ENCODE measurements at regions not wholly inside any gene's neighbourhood (a gene's known extent, or its start where the extent isn't known, plus 50 kb on each side); places are given as distances from the start of the nearest gene placed in this dataset.

GRCh38 chr4:59094505-59094904 is 1984.3 kb upstream of the IGFBP7 start:
- Mint-ChIP-seq H3K4me1 (no peaks in the 10 kb centered on the region), H3K4me3 (no peak overlapping the region), H3K36me3 (ENCODE audit: insufficient read depth) (no peaks in the 10 kb centered on the region), H3K9me3 (peaks cover 10% of the 10 kb centered on the region), H3K27me3 (no peaks in the 10 kb centered on the region), H3K27ac (ENCODE audit: low read depth) (no peak overlapping the region)
- no peak for ATAC-seq (replicated peaks; ENCODE audit: extremely low read depth, poor library complexity, severe bottlenecking)
- no peak for DNase-seq (ENCODE audit: low spot score in 2 of 2)

GRCh38 chr4:59102311-59102710 is 1992.1 kb upstream of the IGFBP7 start:
- peaks cover 17% of the 10 kb centered on the region for H3K9me3 Mint-ChIP-seq
- H3K27me3 Mint-ChIP-seq: no peaks in the 10 kb centered on the region
- H3K4me3 Mint-ChIP-seq: no peak overlapping the region
- no peak overlapping the region for H3K27ac Mint-ChIP-seq (ENCODE audit: low read depth)
- DNase-seq (ENCODE audit: low spot score in 2 of 2) (no peak), ATAC-seq (replicated peaks; ENCODE audit: extremely low read depth, poor library complexity, severe bottlenecking) (no peak)
- no peaks in the 10 kb centered on the region for H3K4me1 Mint-ChIP-seq
- H3K36me3 Mint-ChIP-seq (ENCODE audit: insufficient read depth): no peaks in the 10 kb centered on the region

GRCh38 chr4:59120287-59120814 is 2010.2 kb upstream of the IGFBP7 start:
- DNase-seq (ENCODE audit: low spot score in 2 of 2) (no peak), ATAC-seq (replicated peaks; ENCODE audit: extremely low read depth, poor library complexity, severe bottlenecking) (no peak)
- no peak overlapping the region for H3K27ac Mint-ChIP-seq (ENCODE audit: low read depth)
- no peak overlapping the region for H3K4me3 Mint-ChIP-seq
- peaks cover 7% of the 10 kb centered on the region for H3K9me3 Mint-ChIP-seq
- no peaks in the 10 kb centered on the region for H3K36me3 Mint-ChIP-seq (ENCODE audit: insufficient read depth)
- no peaks in the 10 kb centered on the region for H3K27me3 Mint-ChIP-seq
- H3K4me1 Mint-ChIP-seq: no peaks in the 10 kb centered on the region

- DNase-seq (ENCODE audit: low spot score in 2 of 2): no peak
- Mint-ChIP-seq H3K4me3 (no peak overlapping the region), H3K9me3 (peaks cover 13% of the 10 kb centered on the region), H3K27me3 (no peaks in the 10 kb centered on the region), H3K4me1 (no peaks in the 10 kb centered on the region), H3K36me3 (ENCODE audit: insufficient read depth) (no peaks in the 10 kb centered on the region), H3K27ac (ENCODE audit: low read depth) (no peak overlapping the region)
- no peak for ATAC-seq (replicated peaks; ENCODE audit: extremely low read depth, poor library complexity, severe bottlenecking)
These were observed 2012.4 kb upstream of the IGFBP7 start for GRCh38 chr4:59122626-59123025.

GRCh38 chr4:59126159-59126558 is 2016.0 kb upstream of the IGFBP7 start:
- Mint-ChIP-seq H3K27ac (ENCODE audit: low read depth) (no peak overlapping the region), H3K36me3 (ENCODE audit: insufficient read depth) (no peaks in the 10 kb centered on the region), H3K4me1 (no peaks in the 10 kb centered on the region), H3K4me3 (no peak overlapping the region), H3K27me3 (no peaks in the 10 kb centered on the region), H3K9me3 (peaks cover 29% of the 10 kb centered on the region)
- DNase-seq (ENCODE audit: low spot score in 2 of 2): no peak
- no peak for ATAC-seq (replicated peaks; ENCODE audit: extremely low read depth, poor library complexity, severe bottlenecking)

- no peaks in the 10 kb centered on the region for H3K27me3 Mint-ChIP-seq
- H3K27ac Mint-ChIP-seq (ENCODE audit: low read depth): no peak overlapping the region
- no peaks in the 10 kb centered on the region for H3K4me1 Mint-ChIP-seq
- no peak for ATAC-seq (replicated peaks; ENCODE audit: extremely low read depth, poor library complexity, severe bottlenecking)
- no peak for DNase-seq (ENCODE audit: low spot score in 2 of 2)
- H3K4me3 Mint-ChIP-seq: no peak overlapping the region
- no peaks in the 10 kb centered on the region for H3K36me3 Mint-ChIP-seq (ENCODE audit: insufficient read depth)
- peaks cover 31% of the 10 kb centered on the region for H3K9me3 Mint-ChIP-seq
These were observed 2016.8 kb upstream of the IGFBP7 start for GRCh38 chr4:59127006-59127405.

- DNase-seq (ENCODE audit: low spot score in 2 of 2): no peak
- no peak for ATAC-seq (replicated peaks; ENCODE audit: extremely low read depth, poor library complexity, severe bottlenecking)
- Mint-ChIP-seq H3K27me3 (no peaks in the 10 kb centered on the region), H3K27ac (ENCODE audit: low read depth) (no peak overlapping the region), H3K4me1 (no peaks in the 10 kb centered on the region), H3K4me3 (no peak overlapping the region), H3K36me3 (ENCODE audit: insufficient read depth) (no peaks in the 10 kb centered on the region), H3K9me3 (peaks cover 31% of the 10 kb centered on the region)
These were observed 2017.6 kb upstream of the IGFBP7 start for GRCh38 chr4:59127743-59128142.

- Mint-ChIP-seq H3K27me3 (no peaks in the 10 kb centered on the region), H3K4me3 (no peak overlapping the region), H3K9me3 (peaks cover 20% of the 10 kb centered on the region), H3K36me3 (ENCODE audit: insufficient read depth) (no peaks in the 10 kb centered on the region), H3K4me1 (no peaks in the 10 kb centered on the region), H3K27ac (ENCODE audit: low read depth) (no peak overlapping the region)
- ATAC-seq (replicated peaks; ENCODE audit: extremely low read depth, poor library complexity, severe bottlenecking) (no peak), DNase-seq (ENCODE audit: low spot score in 2 of 2) (no peak)
These were observed 2025.2 kb upstream of the IGFBP7 start for GRCh38 chr4:59135248-59135985.

GRCh38 chr4:59161249-59161648 is 2038.9 kb upstream of the ADGRL3 start:
- H3K27me3 Mint-ChIP-seq: no peaks in the 10 kb centered on the region
- peaks cover 19% of the 10 kb centered on the region for H3K9me3 Mint-ChIP-seq
- DNase-seq (ENCODE audit: low spot score in 2 of 2): no peak
- H3K27ac Mint-ChIP-seq (ENCODE audit: low read depth): no peak overlapping the region
- H3K4me1 Mint-ChIP-seq: no peaks in the 10 kb centered on the region
- no peak overlapping the region for H3K4me3 Mint-ChIP-seq
- H3K36me3 Mint-ChIP-seq (ENCODE audit: insufficient read depth): no peaks in the 10 kb centered on the region
- ATAC-seq (replicated peaks; ENCODE audit: extremely low read depth, poor library complexity, severe bottlenecking): no peak

- no peak for ATAC-seq (replicated peaks; ENCODE audit: extremely low read depth, poor library complexity, severe bottlenecking)
- Mint-ChIP-seq H3K36me3 (ENCODE audit: insufficient read depth) (no peaks in the 10 kb centered on the region), H3K4me3 (no peak overlapping the region), H3K27me3 (no peaks in the 10 kb centered on the region), H3K9me3 (peaks cover 6% of the 10 kb centered on the region), H3K27ac (ENCODE audit: low read depth) (no peak overlapping the region), H3K4me1 (no peaks in the 10 kb centered on the region)
- DNase-seq (ENCODE audit: low spot score in 2 of 2): no peak
These were observed 2024.5 kb upstream of the ADGRL3 start for GRCh38 chr4:59175617-59176016.

GRCh38 chr4:59179372-59179771 is 2020.8 kb upstream of the ADGRL3 start:
- Mint-ChIP-seq H3K36me3 (ENCODE audit: insufficient read depth) (no peaks in the 10 kb centered on the region), H3K4me3 (no peak overlapping the region), H3K9me3 (peaks cover 11% of the 10 kb centered on the region), H3K4me1 (no peaks in the 10 kb centered on the region), H3K27ac (ENCODE audit: low read depth) (no peak overlapping the region), H3K27me3 (no peaks in the 10 kb centered on the region)
- ATAC-seq (replicated peaks; ENCODE audit: extremely low read depth, poor library complexity, severe bottlenecking) (no peak), DNase-seq (ENCODE audit: low spot score in 2 of 2) (no peak)

- Mint-ChIP-seq H3K9me3 (peaks cover 11% of the 10 kb centered on the region), H3K36me3 (ENCODE audit: insufficient read depth) (no peaks in the 10 kb centered on the region), H3K4me1 (no peaks in the 10 kb centered on the region), H3K27ac (ENCODE audit: low read depth) (no peak overlapping the region), H3K27me3 (no peaks in the 10 kb centered on the region), H3K4me3 (no peak overlapping the region)
- ATAC-seq (replicated peaks; ENCODE audit: extremely low read depth, poor library complexity, severe bottlenecking) (no peak), DNase-seq (ENCODE audit: low spot score in 2 of 2) (no peak)
These were observed 2020.0 kb upstream of the ADGRL3 start for GRCh38 chr4:59180161-59180560.

- no peak overlapping the region for H3K27ac Mint-ChIP-seq (ENCODE audit: low read depth)
- no peaks in the 10 kb centered on the region for H3K27me3 Mint-ChIP-seq
- no peaks in the 10 kb centered on the region for H3K36me3 Mint-ChIP-seq (ENCODE audit: insufficient read depth)
- no peaks in the 10 kb centered on the region for H3K4me1 Mint-ChIP-seq
- H3K9me3 Mint-ChIP-seq: peaks cover 9% of the 10 kb centered on the region
- no peak for DNase-seq (ENCODE audit: low spot score in 2 of 2)
- no peak overlapping the region for H3K4me3 Mint-ChIP-seq
- ATAC-seq (replicated peaks; ENCODE audit: extremely low read depth, poor library complexity, severe bottlenecking): no peak
These were observed 2019.2 kb upstream of the ADGRL3 start for GRCh38 chr4:59180969-59181368.
